OCI-LY1 (cell line): ENCODE measurements at regions not wholly inside any gene's neighbourhood (a gene's known extent, or its start where the extent isn't known, plus 50 kb on each side); places are given as distances from the start of the nearest gene placed in this dataset.
"Not testable (repeated sequence)": the region's sequence is repeated elsewhere in the genome, so short reads cannot be mapped to it uniquely, and the experiment has no call there.

Experiments used
- EZH2 ChIP-seq: fragments of 200-600 bp; sonication (generic), shearing (Covaris generic); IDR thresholded peaks from 2 replicates; pipeline ENCODE4 v1.8.0; 2017; ENCODE audit warnings: borderline replicate concordance, mixed run types, mild to moderate bottlenecking, antibody characterized with exemption, low read length, moderate library complexity, mixed read lengths
- TF ChIP-seq, protein P1 (sequence below): fragments of 200-600 bp; sonication (generic), shearing (Covaris generic); IDR thresholded peaks from 2 replicates; pipeline ENCODE4 v1.5.1; 2017; ENCODE audit warnings: mild to moderate bottlenecking, antibody characterized with exemption, low read length, moderate library complexity, mixed read lengths

DNA sequence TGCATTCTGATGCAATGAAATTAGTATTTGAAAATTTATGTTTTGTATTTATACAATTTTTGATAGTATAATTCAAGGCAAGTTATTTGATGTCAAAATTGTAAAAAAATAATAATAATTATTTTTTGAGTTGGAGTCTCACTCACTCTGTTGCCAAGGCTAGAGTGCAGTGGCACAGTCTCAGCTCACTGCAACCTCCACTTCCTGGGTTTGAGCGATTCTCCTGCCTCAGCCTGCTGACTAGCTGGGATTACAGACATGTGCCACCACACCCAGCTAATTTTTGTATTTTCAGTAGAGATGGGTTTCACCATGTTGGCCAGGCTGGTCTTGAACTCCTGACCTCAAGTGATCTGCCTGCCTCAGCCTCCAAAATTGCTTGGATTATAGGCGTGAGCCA lies 342.4 kb upstream of the ARPP21 start:
- TF ChIP-seq, protein P1, sequence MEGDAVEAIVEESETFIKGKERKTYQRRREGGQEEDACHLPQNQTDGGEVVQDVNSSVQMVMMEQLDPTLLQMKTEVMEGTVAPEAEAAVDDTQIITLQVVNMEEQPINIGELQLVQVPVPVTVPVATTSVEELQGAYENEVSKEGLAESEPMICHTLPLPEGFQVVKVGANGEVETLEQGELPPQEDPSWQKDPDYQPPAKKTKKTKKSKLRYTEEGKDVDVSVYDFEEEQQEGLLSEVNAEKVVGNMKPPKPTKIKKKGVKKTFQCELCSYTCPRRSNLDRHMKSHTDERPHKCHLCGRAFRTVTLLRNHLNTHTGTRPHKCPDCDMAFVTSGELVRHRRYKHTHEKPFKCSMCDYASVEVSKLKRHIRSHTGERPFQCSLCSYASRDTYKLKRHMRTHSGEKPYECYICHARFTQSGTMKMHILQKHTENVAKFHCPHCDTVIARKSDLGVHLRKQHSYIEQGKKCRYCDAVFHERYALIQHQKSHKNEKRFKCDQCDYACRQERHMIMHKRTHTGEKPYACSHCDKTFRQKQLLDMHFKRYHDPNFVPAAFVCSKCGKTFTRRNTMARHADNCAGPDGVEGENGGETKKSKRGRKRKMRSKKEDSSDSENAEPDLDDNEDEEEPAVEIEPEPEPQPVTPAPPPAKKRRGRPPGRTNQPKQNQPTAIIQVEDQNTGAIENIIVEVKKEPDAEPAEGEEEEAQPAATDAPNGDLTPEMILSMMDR: not testable (repeated sequence)
- TF ChIP-seq EZH2: not testable (repeated sequence)
